Activated CD4-positive, alpha-beta T cell treated with anti-CD3 and anti-CD28 coated beads for 48 hours (primary cell): ENCODE measurements at regions not wholly inside any gene's neighbourhood (a gene's known extent, or its start where the extent isn't known, plus 50 kb on each side); places are given as distances from the start of the nearest gene placed in this dataset.

Experiments
- DNase-seq: peaks from one replicate; pipeline ENCODE4 v3.0.0-alpha.2; 2020

DNA sequence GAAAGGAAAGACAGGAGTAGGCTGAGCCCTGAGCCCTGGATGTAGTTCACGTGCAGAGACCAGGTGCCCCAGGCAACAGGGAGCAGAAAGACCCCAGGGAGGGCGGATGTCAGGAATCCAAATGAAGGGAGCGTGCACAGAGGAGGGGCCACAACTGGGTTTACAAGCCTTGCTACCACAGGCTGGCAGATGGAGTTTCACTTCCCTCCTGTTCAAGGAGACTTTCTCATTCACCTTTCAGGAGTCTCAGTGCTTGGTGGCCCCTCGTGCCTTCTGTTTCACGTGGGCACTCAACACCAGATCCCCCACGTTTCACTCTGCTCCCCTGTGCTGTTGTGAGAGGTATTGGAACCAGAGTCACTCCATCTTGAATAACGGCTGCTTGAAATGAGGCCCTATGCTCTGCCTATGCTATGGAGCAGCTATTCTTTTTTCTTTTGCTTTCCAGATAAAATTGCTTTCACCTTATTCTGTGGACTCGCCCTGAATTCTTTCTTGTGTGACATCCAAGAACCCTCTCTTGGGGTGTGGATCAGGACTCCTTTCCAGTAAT, 601.4 kb upstream of the IGFBP3 start:
- no peak for DNase-seq

DNA sequence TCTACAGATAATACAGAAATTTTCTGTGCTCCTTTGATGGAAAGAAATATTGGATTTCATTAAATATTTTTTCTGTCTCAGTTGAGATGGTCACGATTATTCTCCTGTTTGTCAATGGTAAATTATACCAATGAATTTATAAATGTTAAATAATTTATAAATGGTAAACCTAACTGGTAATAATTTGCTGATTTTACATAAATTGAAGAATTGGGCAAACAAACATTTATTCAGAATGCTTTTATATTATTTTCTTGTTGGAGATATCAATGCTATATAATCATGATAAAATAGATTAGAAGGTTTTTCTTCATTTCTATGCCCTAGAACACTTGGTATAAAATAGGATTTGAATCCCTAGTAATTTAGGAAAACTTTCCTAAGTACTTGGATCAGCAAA, 597.6 kb upstream of the IGFBP3 start:
- DNase-seq = no peak

DNA sequence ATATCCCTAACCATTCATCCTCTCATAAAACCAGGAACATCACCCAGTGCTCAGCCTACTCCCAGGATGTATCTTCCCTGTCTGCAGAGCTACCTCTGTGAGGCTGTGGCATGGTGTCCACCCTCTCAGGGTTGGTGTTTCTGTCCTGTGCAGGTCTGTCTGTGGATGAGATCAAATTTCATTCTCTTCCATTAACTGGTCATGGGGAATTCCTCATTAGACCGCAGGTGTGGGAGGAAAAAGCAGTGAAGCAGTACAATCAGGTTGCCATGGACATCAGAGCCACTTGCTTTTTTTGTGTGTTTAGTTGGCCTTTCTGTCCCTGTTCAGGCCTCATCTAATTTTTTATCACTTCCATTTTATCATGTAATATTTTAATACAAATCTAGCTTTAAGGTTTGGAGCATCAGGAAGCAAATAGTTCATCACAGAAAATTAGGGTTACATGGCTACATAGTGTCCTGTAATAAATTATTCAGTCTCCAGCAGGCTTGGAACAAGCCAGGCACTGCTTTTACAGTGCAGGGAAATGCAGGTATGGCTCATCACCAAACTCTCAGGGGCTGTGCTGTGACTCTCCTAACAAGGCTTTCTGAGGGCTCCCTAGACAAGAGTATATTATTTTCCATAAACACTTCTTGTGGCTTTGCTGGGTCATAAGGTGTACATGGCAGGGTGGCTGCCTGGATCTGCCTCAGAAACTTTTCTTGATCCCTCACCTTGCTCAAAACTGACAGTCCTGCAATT, 594.9 kb upstream of the IGFBP3 start:
- no peak for DNase-seq

DNA sequence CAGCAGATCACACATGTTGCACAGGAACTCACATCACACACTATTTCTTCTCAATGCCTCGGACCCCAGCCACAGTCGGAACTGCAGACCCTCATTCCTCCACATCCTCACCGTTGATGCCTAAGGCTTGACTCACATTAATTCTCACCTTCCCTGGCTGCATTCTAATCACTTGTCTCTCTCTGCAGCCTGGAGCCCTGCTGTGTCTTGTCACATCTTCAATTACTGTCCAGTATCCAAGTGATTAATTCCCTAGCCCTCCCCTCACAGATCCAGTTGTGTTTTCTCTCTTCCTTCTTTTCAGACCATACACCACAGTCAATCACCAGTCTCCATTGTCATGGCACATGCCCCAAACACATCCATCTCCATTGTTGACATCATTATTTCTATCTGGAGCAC, 592.4 kb upstream of the IGFBP3 start:
- no peak for DNase-seq

DNA sequence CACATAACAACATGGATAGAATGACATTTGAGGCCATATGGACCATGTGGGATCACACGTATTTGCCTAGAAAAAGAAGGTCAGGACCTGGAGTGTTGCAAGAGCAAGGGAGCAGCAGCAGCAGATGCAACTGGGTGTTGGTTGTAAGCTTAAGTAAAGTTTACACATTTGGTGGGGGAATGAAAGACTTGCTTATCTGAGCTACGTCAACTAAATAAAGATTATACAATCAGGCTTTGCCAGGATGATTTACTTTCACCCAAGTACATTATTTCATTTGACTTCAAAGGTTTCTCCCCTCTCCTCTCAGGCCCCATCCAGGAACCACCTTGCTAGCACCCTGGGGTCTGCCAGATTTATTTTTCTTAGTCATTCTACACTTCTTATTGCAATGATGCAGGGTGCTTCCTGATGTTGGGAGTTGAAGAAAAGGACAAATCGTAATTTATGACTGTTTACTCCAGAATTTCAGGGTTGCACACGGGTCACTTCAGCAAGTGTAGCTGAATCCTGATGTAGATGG, 591.9 kb upstream of the IGFBP3 start:
- no peak for DNase-seq

DNA sequence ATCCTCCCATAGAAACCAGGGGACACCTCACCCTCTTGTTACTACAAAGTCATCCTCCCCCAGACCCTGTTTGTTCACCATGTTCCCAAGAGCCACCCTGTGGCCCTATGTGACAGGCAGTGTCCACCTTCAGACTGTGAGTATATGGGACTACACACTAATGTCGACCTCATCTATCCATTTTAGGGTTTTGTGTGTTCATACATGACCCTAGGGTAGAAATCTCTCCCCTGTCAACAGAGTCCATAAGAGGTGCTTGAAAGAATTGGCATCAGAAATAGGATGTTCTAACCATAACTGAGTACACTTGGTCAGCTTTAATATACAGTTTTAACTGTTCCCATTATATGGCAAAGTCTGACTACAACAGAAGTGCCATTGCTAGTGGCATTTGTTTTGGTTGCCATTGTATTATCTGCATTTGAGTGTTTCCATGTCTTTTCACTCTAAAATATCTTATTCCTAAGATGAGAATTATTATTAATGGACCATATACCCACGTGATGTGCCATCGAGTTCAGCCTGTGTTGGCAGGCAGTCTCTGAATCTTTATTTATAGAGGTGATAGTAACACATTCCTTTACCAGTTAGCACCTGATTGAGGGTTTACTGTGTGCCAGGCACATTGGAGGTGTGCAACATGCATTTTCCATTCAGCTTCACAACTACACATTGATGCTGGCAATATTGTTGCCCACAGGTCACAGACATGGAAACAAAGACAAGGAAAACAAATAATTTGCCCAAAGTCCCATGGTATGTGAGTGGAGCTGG, 590.6 kb upstream of the IGFBP3 start:
- no peak for DNase-seq

DNA sequence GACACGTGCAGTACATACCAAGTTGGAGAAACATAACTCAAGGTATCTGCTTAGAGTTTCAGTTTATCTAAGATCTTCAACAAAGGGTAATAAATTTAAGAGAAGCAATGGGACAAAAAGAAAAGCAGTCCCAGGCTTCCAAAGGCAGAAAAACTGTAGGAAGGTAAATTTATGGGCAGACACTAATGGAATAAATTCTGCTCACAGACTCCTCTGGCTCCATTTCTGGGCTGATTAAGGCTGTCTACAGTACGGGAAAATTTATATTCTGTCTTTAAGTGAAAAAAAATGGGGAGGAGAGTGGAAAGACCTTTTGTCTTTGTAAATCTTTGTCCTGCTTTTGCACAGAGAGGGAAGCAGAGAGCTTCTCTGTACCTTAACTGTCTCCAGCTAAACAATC, 587.5 kb upstream of the IGFBP3 start:
- no peak for DNase-seq

DNA sequence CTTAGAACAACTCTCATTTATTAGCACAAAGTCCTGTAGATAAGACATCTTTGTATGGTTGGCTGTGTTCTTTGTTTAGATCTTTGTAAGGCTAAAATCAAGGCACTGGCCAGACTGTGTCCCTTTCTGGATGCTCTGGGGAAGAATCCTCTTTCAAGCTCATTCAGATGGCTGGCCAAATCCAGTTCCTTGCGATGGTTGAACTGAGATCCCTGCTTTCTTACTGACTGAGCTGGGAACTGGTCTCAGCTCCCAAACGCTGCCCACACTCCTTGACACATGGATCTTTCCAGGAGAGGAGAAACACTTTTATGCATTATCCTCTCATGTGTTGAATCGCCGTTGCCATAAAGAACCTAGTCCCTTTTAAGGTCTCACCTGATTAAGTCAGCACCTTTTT, 586.5 kb upstream of the IGFBP3 start:
- DNase-seq = no peak

DNA sequence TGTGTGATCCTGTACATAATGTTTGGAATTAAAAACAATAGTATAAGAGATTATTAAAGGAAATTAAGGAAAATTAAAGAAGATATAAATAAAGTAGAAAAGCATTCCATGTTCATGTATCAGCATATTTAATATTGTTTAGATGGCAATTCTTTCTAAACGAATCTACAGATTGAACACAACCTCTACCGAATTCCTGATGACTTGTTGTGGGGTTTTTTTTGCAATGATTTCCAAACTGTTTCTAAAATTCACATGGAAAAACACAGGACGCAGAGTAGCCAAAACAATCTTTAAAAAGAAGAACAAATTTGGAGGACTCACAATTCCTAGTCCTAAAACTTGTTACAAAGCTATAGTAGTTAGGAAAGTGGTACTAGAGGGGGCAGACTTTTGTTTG, 573.4 kb upstream of the IGFBP3 start:
- no peak for DNase-seq

DNA sequence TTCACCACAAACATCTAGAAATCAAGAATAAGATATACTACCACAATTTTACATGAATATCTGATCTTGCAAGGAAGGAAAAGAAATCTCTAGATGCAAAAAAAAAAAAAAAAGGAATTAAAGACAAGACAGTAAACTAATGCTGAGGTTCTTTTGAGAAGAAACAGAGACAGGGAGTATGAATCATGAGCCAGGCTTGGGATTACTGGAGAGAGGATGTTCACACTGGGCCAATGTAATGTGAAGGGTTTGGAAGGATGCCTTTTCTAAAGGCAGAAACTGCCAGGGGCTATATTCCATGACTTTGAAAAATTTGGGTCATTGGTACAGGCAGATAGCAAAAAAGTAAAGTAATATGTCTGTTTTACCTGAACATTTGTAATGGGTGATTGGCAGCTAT, 573.0 kb upstream of the IGFBP3 start:
- no peak for DNase-seq

DNA sequence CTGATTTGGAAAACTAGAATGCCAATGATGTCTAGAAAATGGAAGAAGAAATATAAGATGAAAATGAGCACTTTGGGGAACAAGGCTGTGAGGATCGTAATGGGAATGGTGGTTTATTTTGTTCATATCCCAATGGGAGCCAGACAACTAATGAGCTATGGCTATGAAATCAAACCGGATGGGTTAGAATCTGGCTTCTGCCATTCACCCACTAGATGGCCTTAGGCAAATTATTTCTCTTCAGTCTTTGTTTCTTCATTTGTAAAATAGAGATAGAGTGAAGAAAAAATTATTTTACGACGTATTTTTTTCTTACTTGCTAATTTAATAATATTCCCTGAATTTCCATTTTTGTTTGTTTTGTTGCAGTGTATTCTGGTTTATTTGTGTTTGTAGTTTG, 572.1 kb upstream of the IGFBP3 start:
- no peak for DNase-seq

DNA sequence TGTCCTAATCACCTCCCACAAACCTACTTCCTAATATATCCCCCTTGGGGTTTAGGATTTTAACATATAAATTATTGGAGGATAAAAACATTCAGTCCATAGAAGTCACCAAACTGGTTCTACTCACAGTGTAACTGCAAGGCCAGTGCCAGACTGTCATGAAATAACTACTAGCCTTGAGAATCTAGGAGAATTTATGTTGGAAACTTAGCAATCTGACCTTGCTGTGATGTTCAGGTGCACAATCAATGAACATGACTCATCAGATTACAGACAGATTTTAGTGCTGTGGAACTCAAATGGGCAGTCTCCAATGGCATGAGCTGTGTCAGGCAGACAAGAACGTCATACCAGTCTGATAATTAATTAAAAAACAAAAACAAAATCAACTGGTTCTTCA, 571.4 kb upstream of the IGFBP3 start:
- no peak for DNase-seq

DNA sequence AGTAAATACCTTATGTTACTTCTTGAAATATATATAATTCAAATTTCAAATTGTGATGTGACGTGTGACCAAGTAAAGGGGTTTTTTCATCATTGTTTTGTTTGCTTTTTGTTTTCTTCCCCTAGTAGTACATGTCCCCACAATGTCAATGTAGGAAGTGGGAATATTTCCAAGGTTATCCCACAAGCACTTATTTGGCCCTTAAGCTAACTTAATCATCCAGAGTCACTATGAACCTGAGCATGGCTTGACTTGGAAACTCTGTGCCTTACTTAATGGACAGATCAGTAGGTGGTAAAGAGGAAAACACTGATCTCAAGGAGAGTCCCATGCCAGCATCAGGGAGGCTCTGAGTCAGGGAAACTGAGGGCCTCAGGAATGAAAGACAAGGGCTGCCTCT, 569.3 kb upstream of the IGFBP3 start:
- no peak for DNase-seq

DNA sequence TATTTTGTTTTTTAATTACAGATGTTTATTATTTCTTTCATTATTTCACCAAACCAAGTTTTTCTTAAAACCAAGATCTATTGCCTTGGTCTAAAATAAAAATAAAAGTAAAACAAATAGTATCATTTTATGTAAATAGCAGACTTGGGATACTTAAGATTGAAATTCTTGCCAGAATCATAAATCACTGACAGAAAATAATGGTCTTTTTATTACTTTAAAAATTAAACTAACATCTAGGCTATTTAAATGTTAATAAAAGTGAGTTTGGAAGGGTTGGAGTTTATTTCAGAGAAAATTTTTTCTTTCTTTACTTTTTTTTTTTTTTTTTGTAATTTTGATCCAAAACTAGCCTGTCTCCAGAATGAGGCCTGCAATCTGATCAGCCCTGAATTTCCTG, 568.0 kb upstream of the IGFBP3 start:
- DNase-seq = no peak

DNA sequence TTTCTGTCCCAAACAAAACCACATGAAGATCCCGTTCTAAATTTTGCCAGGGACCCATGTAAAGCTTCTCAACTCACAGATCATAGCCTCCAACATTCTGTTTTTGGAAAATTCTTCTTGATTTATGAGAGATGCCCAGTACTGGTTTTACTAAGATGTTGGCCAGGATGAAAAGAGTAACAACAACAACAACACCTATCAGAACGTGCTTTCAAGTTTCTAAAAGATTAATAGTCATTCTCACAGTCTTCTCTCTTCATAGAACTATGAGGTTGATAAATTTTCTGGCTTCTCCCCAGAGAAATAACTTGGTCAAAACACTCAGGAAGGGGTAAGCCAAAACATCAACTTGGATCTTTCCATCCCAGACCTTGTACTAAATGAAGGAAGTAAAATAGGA, 567.5 kb upstream of the IGFBP3 start:
- no peak for DNase-seq

DNA sequence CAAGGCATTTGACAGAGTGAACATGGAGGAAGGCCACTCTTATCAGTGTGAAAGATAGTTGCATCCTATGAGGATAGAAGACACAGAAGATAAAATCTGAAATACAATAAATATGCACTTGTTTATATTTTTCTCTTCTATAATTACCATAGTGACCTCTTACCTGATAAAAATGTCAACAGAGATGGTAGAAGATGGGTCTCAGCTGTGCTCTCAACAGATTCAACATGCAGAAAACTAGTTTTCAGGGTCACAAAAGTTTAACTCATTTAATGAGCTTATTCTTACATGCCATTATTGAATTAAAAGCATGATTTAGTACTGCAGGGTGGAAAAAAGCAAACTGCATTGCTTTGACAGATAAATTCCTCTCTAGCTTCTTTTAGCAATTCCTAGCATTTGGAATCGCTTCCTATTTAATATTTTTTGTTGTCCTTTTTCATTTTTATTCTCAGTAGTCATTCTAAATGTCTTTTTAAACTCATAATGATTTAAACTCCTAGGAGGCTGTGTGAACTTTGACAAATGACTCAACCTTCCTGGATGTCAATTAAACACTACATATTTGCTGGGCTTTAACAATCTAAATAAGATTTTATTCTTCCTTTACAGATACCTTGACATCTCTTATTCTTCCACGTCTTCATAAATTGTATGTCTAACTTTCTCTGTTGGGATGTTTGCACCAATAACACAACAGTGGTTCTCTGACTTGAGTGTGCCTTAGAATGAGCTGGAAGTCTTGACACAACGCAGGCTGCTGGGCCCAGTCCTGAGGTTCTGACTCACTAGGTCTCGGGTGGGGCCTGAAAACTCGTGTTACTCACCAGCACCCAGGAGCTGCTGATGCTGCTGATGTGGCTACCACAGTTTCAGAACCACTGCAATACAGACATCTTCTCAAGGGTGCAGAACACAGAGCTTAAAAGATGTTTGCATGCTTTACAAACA, 565.5 kb upstream of the IGFBP3 start:
- DNase-seq = no peak

DNA sequence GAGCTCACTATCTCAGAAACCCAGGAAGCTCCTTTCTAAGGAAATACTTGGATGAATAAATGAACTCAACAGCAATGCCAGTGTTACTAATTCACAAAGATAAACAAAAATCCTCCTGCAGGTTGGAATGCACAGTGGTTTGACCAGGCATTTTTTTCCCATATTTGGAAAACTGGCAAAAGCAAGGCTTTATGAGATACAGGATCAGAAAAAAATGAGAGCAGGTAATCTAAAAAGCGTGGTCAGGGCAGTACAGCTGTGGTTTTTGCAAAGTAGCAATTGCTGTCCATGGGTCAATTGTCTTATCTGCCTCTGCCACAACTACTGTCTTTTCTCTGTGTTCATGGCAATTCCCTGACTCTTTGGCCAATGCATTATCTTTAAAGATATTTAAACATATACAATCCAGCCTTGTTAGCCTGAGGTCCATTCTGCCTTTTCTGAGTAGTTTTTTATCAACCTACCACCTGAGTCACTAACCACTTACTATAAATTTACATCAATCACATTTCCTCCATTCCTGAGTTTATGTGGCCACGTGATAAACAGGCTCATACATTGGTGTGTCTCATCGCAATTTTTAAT, 564.5 kb upstream of the IGFBP3 start:
- DNase-seq = no peak

DNA sequence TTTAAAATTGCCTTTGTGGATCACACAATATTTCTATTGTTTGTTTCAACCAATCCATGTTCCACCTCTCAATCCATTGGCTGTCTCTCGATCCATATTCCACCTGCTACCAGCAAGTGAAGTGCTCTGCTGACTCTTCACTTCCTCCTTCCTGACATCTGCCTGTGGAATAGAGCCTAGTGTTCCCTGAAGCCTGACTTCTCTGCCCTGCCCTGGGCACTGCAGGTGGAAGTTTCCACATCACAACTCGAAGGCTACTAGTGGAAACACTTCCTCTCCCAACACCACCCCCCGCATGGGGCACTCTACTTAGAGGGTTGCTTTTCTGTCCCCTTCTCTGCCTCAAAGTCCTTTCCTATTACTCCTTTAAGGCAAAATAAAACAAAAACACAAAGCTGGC, 563.8 kb upstream of the IGFBP3 start:
- no peak for DNase-seq

DNA sequence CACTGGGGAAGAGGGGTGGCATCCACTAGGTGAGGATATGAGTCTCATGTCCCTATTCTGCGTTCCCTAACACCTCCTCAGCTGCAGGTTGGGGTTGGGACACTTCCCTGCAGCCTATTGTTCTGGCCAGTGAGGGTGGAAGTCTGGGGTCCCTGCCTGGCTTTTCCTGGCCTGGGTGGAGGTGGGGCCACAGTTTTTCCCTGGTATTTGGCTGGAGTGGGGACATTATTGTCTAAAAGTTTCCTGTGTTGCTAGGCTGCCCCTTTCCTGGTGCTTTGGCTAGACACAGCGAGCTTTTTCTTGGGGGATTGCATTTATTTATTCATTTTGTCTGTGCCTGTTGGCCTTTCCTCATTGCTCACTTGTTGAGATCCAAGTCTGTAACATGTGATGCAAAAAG, 559.5 kb upstream of the IGFBP3 start:
- DNase-seq = no peak

DNA sequence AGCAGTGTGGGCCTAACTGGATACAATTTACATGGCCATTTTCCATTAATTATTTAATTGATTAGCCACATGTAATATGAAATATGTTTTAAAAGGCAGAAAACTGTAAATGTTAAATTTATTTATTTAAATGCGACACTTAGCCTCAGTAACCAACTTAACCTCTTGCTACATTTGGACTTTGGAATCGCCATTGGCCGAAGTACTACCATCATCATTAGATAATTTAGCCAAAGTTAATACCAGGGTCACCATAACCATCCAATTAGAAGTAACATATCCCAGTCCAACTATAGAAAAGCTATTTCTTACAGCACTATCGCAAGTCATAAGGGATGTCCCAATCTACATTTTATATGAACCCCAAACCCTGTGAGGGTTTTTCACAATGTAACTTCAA, 558.6 kb upstream of the IGFBP3 start:
- no peak for DNase-seq

DNA sequence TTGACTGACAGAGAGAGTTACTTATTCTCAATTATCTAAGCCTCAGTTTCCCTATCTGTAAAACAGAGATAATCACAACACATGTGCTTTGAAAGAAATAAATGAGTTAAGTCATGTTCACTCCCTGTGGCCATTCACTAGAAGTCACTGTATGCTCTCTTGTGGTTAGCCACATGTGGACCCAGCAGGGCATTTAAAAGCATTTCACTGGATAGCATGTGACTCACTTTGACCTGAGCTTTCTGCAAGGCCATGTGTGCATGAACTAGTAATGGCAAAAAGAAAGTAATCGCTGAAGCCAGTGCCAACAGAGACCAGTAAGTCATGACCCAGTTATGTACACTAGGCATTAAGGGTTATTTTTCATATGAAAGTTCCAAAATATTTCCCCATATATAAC, 557.0 kb upstream of the IGFBP3 start:
- DNase-seq = no peak

DNA sequence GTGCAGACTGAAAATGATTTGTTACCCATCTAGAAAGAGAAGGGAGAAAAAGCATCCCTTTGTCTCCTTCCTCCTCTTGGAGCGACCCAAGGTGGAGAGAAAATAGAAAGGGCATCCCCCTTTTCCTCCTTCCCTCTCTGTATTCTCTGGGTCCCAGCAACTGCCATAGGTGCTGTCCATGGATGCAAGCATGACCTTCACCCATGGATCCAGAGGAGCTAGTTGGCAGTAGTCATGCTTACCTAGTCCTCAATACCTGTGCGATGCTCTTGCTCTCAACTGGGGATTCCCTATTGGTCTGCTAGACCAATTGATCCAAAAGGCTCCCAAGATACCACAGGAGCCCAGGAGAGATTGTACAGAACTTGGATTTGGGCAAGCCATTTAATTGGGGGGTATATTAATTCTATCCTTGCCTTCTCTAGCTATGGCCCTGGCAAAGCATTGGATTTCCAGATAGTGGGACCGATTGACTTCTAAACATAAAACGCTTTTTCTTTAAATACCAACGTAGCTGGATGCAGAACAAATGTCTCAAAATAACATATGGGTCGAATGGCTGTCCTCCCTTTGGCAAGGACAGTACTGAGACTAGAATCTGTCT, 547.8 kb upstream of the IGFBP3 start:
- DNase-seq = no peak
